Smooth muscle cell (in vitro differentiated cells): ENCODE measurements at regions not wholly inside any gene's neighbourhood (a gene's known extent, or its start where the extent isn't known, plus 50 kb on each side); places are given as distances from the start of the nearest gene placed in this dataset.
"Not testable (repeated sequence)": the region's sequence is repeated elsewhere in the genome, so short reads cannot be mapped to it uniquely, and the experiment has no call there.

Experiments
- DNase-seq: peaks from one replicate; lab custom pipeline; 2025; ENCODE audit not compliant: unreplicated experiment; lab: John Stamatoyannopoulos, UW
- H2AFZ ChIP-seq: fragments of 200-600 bp; sonication (generic); 2 replicates; pipeline ENCODE4 v1.6.0; 2016; ENCODE audit warnings: antibody characterized with exemption, low read depth, mild to moderate bottlenecking
- H3F3A ChIP-seq: fragments of 200-600 bp; sonication (generic); 2 replicates; pipeline ENCODE4 v1.6.0; 2017; ENCODE audit warnings: antibody characterized with exemption, low read depth
- H3K27ac ChIP-seq: fragments of 200-600 bp; sonication (generic); 2 replicates; pipeline ENCODE4 v1.5.1; 2016; ENCODE audit warnings: low read depth, mild to moderate bottlenecking
- H3K27me3 ChIP-seq: fragments of 200-600 bp; sonication (generic); 2 replicates; pipeline ENCODE4 v1.6.1; 2016; ENCODE audit warnings: low read depth, mild to moderate bottlenecking
- H3K36me3 ChIP-seq: fragments of 200-600 bp; sonication (generic); 2 replicates; pipeline ENCODE4 v1.5.1; 2016; ENCODE audit warnings: low read depth
- H3K4me1 ChIP-seq: fragments of 200-600 bp; sonication (generic); 2 replicates; pipeline ENCODE4 v1.5.1; 2016; ENCODE audit warnings: low read depth
- H3K4me2 ChIP-seq: fragments of 200-600 bp; sonication (generic); 2 replicates; pipeline ENCODE4 v1.6.0; 2016; ENCODE audit warnings: mild to moderate bottlenecking
- H3K4me3 ChIP-seq: fragments of 200-600 bp; sonication (generic); 2 replicates; pipeline ENCODE4 v1.5.1; 2016; ENCODE audit warnings: mild to moderate bottlenecking
- H3K79me2 ChIP-seq: fragments of 200-600 bp; sonication (generic); 2 replicates; pipeline ENCODE4 v1.6.0; 2016; ENCODE audit warnings: low read depth, mild to moderate bottlenecking
- H3K9ac ChIP-seq: fragments of 200-600 bp; sonication (generic); 2 replicates; pipeline ENCODE4 v1.6.0; 2016; ENCODE audit warnings: low read depth
- H3K9me3 ChIP-seq: fragments of 200-600 bp; sonication (generic); replicated peaks from 2 replicates; pipeline ENCODE4 v1.5.1; 2016; ENCODE audit warnings: low read depth
- H4K20me1 ChIP-seq: fragments of 200-600 bp; sonication (generic); 2 replicates; pipeline ENCODE4 v1.6.0; 2016; ENCODE audit warnings: low read depth
- WGBS: methylation state at CpG from one replicate; pipeline ENCODE4 v1.1.7; 2016; ENCODE audit warnings: low lambda C conversion rate; 5-methylcytosine and 5-hydroxymethylcytosine counted together
- TF ChIP-seq, protein P1 (sequence below): fragments of 200-600 bp; sonication (generic); IDR thresholded peaks from 2 replicates; pipeline ENCODE4 v1.5.1; 2017; ENCODE audit warnings: borderline replicate concordance, mild to moderate bottlenecking, antibody characterized with exemption; ENCODE audit not compliant: insufficient read depth, poor library complexity, severe bottlenecking

GRCh38 chr7:115329006-115329405 lies 407.1 kb downstream of the MDFIC start:
- Histone ChIP-seq H3K27me3 (no peaks in the 10 kb centered on the region), H3K79me2 (no peaks in the 10 kb centered on the region), H3K9ac (no peak overlapping the region), H2AFZ (no peak overlapping the region), H4K20me1 (no peaks in the 10 kb centered on the region), H3K4me3 (no peak overlapping the region), H3K4me1 (no peaks in the 10 kb centered on the region), H3K27ac (no peak overlapping the region), H3K36me3 (no peaks in the 10 kb centered on the region), H3K9me3 (no peaks in the 10 kb centered on the region), H3F3A (no peaks in the 10 kb centered on the region), H3K4me2 (no peak overlapping the region)
- 91% methylated on average over 2 of the region's 2 CpGs for WGBS
- DNase-seq, result no peak
- TF ChIP-seq, protein P1, sequence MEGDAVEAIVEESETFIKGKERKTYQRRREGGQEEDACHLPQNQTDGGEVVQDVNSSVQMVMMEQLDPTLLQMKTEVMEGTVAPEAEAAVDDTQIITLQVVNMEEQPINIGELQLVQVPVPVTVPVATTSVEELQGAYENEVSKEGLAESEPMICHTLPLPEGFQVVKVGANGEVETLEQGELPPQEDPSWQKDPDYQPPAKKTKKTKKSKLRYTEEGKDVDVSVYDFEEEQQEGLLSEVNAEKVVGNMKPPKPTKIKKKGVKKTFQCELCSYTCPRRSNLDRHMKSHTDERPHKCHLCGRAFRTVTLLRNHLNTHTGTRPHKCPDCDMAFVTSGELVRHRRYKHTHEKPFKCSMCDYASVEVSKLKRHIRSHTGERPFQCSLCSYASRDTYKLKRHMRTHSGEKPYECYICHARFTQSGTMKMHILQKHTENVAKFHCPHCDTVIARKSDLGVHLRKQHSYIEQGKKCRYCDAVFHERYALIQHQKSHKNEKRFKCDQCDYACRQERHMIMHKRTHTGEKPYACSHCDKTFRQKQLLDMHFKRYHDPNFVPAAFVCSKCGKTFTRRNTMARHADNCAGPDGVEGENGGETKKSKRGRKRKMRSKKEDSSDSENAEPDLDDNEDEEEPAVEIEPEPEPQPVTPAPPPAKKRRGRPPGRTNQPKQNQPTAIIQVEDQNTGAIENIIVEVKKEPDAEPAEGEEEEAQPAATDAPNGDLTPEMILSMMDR, result no peak

DNA sequence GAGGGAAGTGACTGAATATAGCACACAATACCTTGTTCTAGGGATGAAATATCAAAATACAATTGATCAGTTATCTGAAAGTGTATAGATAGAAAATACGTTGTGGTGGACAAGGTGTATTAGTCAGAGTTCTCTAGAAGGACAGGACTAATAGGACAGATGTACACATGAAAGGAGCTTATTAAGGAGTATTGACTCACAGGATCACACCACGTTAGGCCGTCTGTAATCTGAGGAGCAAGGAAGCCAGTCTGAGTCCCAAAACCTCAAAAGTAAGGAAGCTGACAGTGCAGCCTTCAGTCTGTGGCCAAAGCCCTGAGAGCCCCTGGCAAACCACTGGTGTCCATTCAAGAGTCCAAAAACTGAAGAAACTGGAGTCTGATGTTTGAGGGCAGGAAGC lies 406.1 kb downstream of the MDFIC start:
- 59% methylated on average over 3 of the region's 3 CpGs for WGBS
- Histone ChIP-seq H3K27me3 (no peaks in the 10 kb centered on the region), H3F3A (no peaks in the 10 kb centered on the region), H3K4me3 (no peak overlapping the region), H3K4me1 (no peaks in the 10 kb centered on the region), H3K27ac (no peak overlapping the region), H4K20me1 (no peaks in the 10 kb centered on the region), H3K4me2 (no peak overlapping the region), H3K79me2 (no peaks in the 10 kb centered on the region), H3K9me3 (no peaks in the 10 kb centered on the region), H3K9ac (no peak overlapping the region), H2AFZ (no peak overlapping the region), H3K36me3 (no peaks in the 10 kb centered on the region)
- no peak for DNase-seq
- TF ChIP-seq, protein P1, result no peak

- no peaks in the 10 kb centered on the region for H3K36me3 ChIP-seq
- TF ChIP-seq, protein P1, result no peak
- no peaks in the 10 kb centered on the region for H3F3A ChIP-seq
- H3K9ac ChIP-seq, result no peak overlapping the region
- no peak overlapping the region for H3K4me2 ChIP-seq
- H3K27me3 ChIP-seq, result no peaks in the 10 kb centered on the region
- no peaks in the 10 kb centered on the region for H3K9me3 ChIP-seq
- no peaks in the 10 kb centered on the region for H4K20me1 ChIP-seq
- no peak overlapping the region for H2AFZ ChIP-seq
- H3K4me3 ChIP-seq, result no peak overlapping the region
- H3K79me2 ChIP-seq, result no peaks in the 10 kb centered on the region
- no peak overlapping the region for H3K27ac ChIP-seq
- H3K4me1 ChIP-seq, result no peaks in the 10 kb centered on the region
- no peak for DNase-seq
Observed at GRCh38 chr7:115327326-115327725, 405.4 kb downstream of the MDFIC start.

DNA sequence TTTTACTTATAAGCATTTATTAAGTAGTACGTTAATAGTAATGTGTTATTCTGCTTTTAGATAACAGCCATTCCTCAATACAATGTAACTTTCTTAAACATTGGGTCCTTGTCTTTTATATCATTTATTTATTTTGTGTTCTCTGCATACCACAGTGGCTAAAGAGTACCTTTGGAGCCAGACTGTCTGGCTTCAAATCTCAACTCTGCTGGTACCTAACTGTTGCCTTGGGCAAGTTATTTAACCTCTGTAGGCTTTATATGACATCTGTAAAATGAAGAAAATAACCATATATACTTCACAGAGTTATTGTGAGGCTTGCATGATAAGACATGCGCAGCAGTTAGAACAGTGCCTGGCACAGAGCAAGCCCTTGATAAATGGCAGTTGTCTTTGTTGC lies 397.6 kb downstream of the MDFIC start:
- WGBS, result 84% methylated on average over 2 of the region's 2 CpGs
- Histone ChIP-seq H3K9me3 (no peaks in the 10 kb centered on the region), H3F3A (no peaks in the 10 kb centered on the region), H3K27me3 (no peaks in the 10 kb centered on the region), H2AFZ (no peak overlapping the region), H3K79me2 (no peaks in the 10 kb centered on the region), H3K4me2 (no peak overlapping the region), H3K27ac (no peak overlapping the region), H3K4me1 (no peaks in the 10 kb centered on the region), H4K20me1 (no peaks in the 10 kb centered on the region), H3K36me3 (no peaks in the 10 kb centered on the region), H3K9ac (no peak overlapping the region), H3K4me3 (no peak overlapping the region)
- TF ChIP-seq, protein P1, result no peak
- no peak for DNase-seq

- not testable (repeated sequence) for H3K4me3 ChIP-seq, H3F3A ChIP-seq, H3K79me2 ChIP-seq, H3K4me2 ChIP-seq, H3K9me3 ChIP-seq, H3K36me3 ChIP-seq, H3K27ac ChIP-seq, H2AFZ ChIP-seq, H3K27me3 ChIP-seq, H4K20me1 ChIP-seq, H3K9ac ChIP-seq, H3K4me1 ChIP-seq, DNase-seq
- 91% methylated on average over 2 of the region's 2 CpGs for WGBS
Observed at GRCh38 chr7:115310316-115310715, 388.4 kb downstream of the MDFIC start.
